ENCODE measurements at regions not wholly inside any gene's neighbourhood (a gene's known extent, or its start where the extent isn't known, plus 50 kb on each side); places are given as distances from the start of the nearest gene placed in this dataset.

GRCh38 chr5:153014194-153014593 lies 476.3 kb upstream of the GRIA1 start:
- intact Hi-C loops (cut with DNase I; ENCODE audit: low total_unique reads) = no loop called here
- TF ChIP-seq CTCF (IDR thresholded peaks at IDR 0.05) = no peak
- TF ChIP-seq POLR2A (IDR thresholded peaks at IDR 0.05) = no peak

DNA sequence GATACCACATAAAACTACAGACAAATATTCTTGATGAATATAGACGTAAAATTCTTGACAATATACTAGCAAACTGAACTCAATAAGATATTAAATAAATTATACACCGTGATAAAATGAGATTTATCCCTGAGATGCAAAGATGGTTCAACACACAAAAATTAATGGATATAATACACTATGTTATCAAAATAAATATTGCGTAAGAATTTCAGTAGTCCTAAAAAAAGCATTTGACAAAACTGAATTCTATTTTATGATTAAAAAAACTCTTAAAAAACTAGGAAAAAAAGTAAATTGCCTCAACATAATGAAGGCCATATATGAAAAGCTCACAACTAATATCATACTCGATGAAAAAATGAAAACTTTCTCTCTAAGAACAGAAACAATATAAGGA lies 472.3 kb upstream of the GRIA1 start:
- DNase-seq (ENCODE audit: low spot score in 2 of 2) = no peak
- no peak for TF ChIP-seq POLR2A (IDR thresholded peaks at IDR 0.05)
- no peak for TF ChIP-seq CTCF (IDR thresholded peaks at IDR 0.05)
- H3K4me3 ChIP-seq (ENCODE audit: low read depth, poor library complexity, severe bottlenecking) = no peak overlapping the region
- intact Hi-C loops (cut with DNase I; ENCODE audit: low total_unique reads) = no loop called here
- 90 to 91% methylated on average over 4 of the region's 4 CpGs for WGBS, 2 donors

More at GRCh38 chr5:153014194-153014593, 476.3 kb upstream of the GRIA1 start:
- H3K4me3 ChIP-seq (ENCODE audit: low read depth, poor library complexity, severe bottlenecking) = no peak overlapping the region
- DNase-seq (ENCODE audit: low spot score in 2 of 2) = no peak
- WGBS, 2 donors = 82 to 86% methylated on average over 4 of the region's 4 CpGs

DNA sequence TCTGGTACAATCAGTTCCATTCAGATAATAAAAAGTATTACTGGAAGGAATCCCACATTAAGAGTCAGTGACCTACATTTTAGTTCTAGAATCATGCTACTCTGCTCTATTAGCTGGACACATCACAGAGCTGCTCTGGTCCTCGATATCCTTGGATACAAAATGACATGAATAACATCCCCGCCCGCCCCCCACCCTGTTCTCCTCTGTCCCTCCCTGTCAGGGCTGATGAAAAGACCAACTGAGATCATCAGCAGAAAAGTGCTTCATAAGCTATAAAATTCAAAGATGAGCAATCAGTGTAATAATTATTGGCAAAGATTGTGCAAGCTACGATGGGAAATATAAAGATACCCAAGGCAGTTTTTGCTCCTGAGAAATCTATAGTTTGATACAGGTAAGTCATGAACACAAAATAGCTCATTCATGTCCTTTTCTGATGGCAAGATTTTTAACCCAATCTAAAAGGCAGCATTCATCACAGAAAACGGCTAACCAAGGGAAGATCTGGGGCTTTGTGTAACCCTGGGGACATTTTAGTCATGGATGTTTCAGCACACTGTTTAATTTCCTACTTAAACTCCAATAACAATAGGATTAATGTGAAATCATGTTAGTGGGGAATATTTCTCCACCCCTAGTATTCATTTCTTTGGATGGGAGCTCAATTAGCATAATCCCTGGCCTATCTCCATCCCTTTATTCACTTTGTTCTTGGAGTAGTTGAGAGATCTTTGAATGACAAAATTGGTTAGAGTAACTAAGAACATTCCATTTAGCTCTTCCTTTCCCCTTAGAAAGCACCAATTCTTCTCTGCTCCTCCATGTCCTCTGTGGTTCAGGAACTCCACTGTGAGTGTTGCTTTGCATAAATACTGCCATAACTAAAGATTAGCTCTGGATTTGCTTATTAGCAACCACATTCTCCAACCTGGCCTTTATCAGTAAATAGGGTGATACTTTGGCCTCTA lies 459.4 kb upstream of the GRIA1 start:
- WGBS, 2 donors = 56 to 59% methylated on average over 5 of the region's 5 CpGs
- intact Hi-C loops (cut with DNase I; ENCODE audit: low total_unique reads) = no loop called here
- DNase-seq (ENCODE audit: low spot score in 2 of 2) = no peak
- TF ChIP-seq CTCF (IDR thresholded peaks at IDR 0.05) (no peak), POLR2A (IDR thresholded peaks at IDR 0.05) (no peak)
- no peak overlapping the region for H3K4me3 ChIP-seq (ENCODE audit: low read depth, poor library complexity, severe bottlenecking)

DNA sequence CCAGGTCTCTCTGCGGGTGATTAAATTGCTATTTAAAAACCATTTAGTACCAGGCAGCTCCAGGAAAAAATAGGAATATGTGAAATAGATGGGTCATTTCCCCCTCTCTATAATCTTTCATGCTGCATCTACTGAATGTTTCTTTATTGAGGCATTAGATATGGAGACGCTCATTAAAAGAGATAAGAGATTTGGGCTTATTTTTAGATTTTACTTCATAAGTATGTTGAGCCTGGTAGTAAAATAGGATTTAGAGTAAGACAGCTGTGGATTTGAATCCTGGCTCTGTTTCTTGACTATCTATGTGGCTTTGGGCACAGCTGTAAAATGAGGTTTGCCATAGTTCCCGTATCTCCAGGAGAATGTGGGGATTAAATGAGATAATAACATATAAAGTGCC lies 451.0 kb upstream of the GRIA1 start:
- DNase-seq (ENCODE audit: low spot score in 2 of 2) = no peak
- intact Hi-C loops (cut with DNase I; ENCODE audit: low total_unique reads) = no loop called here
- no peak for TF ChIP-seq POLR2A (IDR thresholded peaks at IDR 0.05)
- H3K4me3 ChIP-seq (ENCODE audit: low read depth, poor library complexity, severe bottlenecking) = no peak overlapping the region
- 91% methylated on average over 3 of the region's 3 CpGs for WGBS, 2 donors

- intact Hi-C loops (cut with DNase I; ENCODE audit: low total_unique reads) = no loop called here
- TF ChIP-seq CTCF (IDR thresholded peaks at IDR 0.05) = no peak
- no peak for TF ChIP-seq POLR2A (IDR thresholded peaks at IDR 0.05)
- DNase-seq (ENCODE audit: low spot score in 2 of 2) = no peak
- H3K4me3 ChIP-seq (ENCODE audit: low read depth, poor library complexity, severe bottlenecking) = no peak overlapping the region
- 38 to 50% methylated on average over 1 of the region's 1 CpG for WGBS, 2 donors
Measured at GRCh38 chr5:153043886-153044285, 446.6 kb upstream of the GRIA1 start.

GRCh38 chr5:153050496-153051179 lies 439.8 kb upstream of the GRIA1 start:
- TF ChIP-seq POLR2A (IDR thresholded peaks at IDR 0.05) (no peak), CTCF (IDR thresholded peaks at IDR 0.05) (no peak)
- no peak for DNase-seq (ENCODE audit: low spot score in 2 of 2)
- H3K4me3 ChIP-seq (ENCODE audit: low read depth, poor library complexity, severe bottlenecking) = no peak overlapping the region
- intact Hi-C loops (cut with DNase I; ENCODE audit: low total_unique reads) = no loop called here
- WGBS, 2 donors = 50 to 57% methylated on average over 1 of the region's 1 CpG

Data from lower leg skin (tissue), 4 donors.